AG20443 (cell line): ENCODE measurements at regions not wholly inside any gene's neighbourhood (a gene's known extent, or its start where the extent isn't known, plus 50 kb on each side); places are given as distances from the start of the nearest gene placed in this dataset.
A peak's percentile ranks its signal among the peaks of the same experiment; 100 is the strongest.
"Not testable (repeated sequence)": the region's sequence is repeated elsewhere in the genome, so short reads cannot be mapped to it uniquely, and the experiment has no call there.

Experiments
- DNase-seq: peaks from one replicate; pipeline ENCODE4 v3.0.0; 2012; ENCODE audit warnings: low spot score, mixed read lengths

DNA sequence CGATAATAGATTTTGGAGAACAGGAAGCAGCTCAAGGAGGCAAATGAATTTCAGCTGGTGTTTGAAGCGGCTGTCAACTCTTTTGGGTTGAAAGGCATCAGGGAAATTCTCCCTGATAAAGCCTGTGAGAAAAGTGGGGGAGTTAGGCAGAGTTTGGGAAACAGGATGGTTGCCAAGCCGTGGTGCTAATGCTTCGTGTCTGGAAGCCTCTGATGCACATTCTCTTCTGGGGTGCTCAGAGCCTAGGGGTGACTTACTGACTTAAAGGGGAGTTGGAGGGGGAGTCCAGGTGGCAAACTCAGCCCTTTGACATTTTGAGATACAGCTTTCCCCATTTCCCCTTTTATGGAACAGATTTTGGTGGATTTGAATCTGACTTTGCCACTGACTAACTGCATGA lies 202.5 kb upstream of the CLINT1 start:
- no peak for DNase-seq

DNA sequence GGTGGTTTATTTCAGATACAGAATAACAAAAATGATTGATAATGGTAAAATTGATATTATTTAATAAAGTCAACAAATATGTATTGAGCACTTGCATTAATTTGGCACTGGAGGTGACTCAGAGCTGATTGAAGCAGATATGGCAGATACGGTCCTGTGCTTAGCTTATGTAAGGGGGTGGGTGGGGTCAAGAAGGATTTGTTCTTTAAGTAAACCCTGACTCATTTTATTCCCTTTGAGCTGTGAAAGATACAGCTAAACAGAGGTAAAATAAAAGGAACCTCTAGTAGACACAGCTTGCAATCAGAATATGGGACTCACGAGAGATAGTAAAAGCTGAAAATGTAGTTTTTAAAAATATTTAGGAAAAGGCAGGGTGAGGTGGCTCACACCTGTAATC lies 201.3 kb upstream of the CLINT1 start:
- no peak for DNase-seq

DNA sequence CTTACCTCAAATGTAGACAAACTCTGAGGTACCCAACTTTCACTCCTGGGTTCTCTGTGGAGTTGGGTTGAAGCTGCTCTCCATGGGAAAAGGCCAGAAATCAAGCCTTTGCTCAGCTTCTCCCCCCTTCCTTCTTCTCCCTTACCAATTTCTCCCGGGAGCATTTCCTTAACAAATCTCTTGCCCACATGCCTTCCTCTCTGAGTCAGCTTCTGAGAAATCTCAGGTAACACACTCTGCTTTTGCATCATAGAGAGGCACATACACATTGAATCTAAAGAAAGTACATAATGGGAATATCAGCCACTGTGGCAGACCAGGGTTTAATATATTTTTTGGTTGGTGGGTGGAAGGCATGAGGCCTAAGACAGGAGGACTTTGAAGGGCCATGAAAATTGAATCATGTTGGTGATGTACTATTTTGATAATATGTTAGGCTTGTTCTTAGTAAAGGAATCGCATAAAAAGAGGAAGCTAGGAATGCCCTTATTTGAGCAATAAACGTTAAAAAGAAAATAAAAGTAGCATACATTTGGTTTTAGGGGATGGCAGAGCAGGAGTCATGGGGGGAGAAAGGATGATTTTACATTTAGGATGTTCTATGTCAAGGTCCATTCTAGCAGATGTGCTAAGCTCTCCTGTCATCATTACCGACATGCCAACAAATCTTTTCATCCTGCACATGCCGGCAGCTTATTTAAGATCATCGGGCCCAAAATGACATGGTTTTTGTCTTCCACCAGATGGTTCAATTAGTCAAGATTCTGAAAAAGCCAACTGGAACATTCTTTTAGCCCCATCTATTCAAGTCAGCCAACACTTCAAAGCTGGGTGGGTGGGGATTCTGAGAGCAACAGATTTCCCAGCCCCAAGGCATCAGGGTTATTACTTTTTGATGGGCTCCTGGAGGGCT lies 199.5 kb upstream of the CLINT1 start:
- DNase-seq: no peak

DNA sequence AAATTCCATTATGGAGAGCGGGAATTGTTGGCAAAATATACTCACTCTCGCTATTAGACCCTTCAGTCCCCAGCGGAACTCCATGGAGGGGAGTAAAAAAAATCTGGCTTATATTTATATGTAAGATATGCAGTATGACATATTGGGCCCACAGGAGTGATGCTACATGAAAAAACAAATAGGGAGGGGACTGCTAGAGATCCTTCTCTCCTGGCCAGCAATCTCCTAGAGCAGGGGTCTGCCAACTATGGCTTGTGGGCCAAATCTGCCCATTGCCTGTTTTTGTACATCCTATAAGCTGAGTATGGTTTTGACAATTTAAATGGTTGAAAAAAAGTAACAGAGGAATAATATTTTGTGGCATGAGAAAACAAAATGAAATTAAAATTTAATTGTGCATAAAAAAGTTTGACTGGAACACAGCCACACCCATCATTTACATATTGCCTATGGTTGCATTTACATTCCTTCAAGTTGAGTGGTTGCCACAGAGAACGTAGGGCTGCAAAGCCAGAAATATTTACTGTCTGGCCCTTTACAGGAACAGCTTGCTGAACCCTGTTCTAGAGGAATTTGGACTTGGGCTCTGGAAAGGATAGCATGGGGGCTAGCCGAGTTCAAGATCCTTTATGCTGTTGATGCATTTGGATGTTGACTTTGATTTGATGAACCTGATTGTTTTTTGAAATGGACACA lies 197.3 kb upstream of the CLINT1 start:
- no peak for DNase-seq

DNA sequence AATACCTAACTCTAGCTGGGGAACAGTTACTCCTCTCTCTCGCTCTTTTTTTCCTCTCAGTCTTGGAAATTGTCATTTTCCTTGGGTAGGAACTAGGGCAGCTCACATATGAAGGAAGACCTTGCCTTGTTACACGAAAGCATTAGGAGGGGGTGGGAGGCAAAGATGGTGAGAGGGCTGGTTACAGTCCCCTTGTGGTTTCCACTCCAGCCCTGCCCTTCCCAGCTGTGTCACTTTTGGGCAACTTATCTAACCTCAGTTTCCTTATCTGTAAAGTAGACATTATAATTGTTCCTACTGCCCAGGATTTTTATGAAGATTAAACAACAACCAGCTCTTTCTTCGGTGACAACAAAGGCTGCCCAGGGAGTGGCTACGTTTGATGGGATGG lies 196.2 kb upstream of the CLINT1 start:
- DNase-seq: no peak

DNA sequence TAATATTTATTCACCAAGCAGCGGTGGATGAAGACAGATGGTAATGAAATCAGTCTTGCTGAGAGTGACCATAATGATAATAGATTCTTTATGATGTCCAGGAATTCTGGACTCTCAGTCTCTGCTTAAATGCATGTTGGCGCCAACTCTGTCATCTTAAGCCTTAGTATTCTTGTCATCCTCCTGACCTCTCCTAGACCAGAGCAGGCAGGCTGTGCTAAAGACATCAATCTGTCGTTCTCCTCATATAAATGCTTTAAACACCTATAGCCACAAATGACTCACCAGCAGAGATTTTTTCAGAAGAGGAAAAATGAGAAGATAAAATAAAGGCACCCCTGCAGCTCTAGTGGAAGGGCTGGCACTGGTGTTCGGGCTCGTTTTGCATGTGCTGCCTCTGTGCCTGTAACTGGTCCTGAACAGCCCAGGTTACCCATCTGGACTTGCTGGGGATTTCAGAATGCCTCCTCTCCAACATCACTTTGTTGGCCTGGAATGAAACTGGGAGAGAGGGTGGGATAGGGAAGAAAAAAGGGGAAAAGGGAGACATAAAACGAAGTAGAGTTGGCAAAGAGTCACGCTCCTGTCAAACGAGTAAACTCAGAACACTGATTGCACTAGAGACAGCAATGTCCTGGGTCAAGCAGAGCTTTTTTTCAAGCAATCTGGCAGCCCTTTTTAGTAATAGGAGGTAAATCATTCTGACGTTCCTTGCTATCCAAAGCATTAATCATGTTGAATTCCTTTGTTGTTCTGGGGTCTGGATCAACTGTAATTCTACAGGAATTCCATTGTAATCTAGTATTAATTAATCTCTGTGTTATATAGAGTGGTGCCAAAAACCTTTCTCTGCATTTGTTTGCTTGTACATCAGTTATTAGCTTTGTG lies 195.5 kb upstream of the CLINT1 start:
- DNase-seq: no peak

DNA sequence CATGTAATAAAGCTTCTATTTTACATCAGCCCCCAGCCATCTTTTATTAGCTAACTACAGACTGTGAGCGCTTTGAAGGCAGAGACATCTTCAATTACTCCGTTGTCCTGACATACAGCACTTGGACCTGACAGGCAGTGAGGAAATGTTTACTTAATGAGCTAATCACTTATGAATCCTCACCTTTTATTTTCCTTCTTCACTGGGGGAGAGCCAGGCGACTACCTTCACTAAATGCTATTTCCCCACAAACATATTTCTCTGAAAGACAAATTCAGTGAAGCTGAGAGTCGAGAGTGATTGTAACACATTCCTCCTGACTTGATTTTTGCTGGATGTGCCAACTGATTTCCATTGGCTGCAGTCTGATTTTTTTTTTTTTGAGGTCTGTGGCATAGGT lies 192.1 kb upstream of the CLINT1 start:
- no peak for DNase-seq

DNA sequence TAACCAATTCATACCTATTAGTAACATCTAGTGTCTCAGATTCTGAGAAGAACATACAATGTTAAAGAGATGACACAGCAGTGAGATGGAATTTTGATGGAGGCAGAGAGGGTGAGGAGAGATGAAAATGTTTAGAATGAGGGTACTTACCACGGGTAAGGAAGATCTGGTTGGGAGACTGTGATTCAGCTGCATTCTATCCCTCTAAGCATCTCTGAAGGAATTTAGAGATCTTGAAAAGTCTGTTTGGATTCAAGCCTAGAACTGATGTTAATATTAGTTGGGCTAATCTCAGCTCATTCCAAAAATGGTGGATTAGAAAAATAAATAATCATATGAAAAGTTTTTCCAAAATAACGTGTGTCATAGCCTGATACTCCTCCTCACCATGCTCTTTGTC lies 191.5 kb upstream of the CLINT1 start:
- DNase-seq: peak; percentile 21

DNA sequence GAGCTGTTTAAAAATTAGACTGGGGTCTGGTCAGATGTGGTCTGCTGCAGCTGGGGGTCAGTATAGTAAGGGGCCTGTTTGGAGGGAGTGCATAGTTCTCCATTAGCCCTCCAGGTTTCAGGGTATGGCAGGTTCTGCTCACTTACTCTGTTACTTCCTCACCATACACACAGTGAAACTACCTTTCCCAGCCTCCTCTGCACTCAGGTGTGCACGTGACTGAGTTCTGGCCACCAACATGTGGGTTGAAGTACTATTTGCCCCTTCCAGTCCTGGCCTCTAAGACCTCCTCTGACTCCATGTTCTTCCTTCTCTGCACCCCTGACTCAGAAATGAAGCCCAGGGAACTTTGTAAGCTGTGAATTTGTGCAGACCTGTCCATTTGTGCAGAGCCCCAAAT lies 190.5 kb upstream of the CLINT1 start:
- no peak for DNase-seq

DNA sequence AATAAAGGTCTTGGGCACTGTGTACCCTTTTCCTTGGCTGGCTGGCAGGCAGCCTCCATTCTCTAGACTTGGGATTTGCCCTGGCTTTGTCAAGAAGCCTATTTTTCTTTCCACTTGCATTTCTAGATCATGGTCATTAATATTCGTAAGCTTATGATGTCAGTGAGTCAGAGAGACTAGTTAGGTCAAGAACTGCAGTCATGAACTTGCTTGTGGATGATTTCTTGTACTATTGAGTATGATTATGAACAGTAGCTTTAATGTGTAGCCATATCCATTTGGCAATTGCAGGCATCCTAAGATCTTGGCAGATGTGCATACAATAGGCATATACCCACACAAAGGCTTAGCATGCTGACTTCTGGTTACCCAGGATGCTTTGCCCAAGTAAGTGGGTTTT lies 186.8 kb upstream of the CLINT1 start:
- no peak for DNase-seq

DNA sequence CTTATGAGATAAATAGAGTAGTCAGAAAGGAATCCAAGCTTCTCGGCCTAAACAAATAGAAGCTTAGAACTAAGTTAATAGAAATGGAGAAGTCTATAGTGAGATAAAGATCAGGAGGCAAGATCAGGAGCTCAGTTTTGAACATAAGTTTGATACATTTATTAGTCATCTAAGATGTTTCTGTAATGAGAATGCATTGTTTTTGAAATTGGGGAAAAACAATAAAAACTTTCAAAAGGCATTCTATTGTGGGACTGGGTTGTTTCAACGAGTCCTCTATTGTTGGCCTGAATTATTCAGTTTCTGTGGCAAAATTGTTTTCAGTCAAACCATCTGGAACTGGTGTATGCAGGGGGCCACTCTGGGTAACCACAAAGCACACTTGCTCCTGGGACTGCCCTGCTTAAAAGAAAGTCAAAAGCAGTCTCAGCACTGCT lies 181.0 kb upstream of the CLINT1 start:
- DNase-seq: peak; percentile 24

DNA sequence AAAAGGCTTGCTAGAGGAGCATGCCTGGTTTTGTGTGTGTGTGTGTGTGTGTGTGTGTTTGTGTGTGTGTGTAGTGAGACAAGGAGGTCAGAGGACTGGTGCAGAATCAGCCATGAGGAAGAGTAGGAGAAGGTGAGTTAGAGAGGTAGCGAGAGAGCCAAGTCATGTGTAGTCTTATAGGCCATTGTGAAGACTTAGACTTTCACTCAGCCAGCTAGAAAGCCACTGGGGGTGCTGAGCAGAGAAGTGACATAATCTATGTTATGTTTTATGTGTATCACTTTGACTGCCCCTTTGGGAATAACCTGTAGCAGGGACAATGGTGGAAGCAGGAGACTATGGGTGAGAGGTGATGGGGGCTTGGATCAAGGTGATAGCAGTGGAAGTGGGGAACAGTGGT lies 180.5 kb upstream of the CLINT1 start:
- DNase-seq: no peak

DNA sequence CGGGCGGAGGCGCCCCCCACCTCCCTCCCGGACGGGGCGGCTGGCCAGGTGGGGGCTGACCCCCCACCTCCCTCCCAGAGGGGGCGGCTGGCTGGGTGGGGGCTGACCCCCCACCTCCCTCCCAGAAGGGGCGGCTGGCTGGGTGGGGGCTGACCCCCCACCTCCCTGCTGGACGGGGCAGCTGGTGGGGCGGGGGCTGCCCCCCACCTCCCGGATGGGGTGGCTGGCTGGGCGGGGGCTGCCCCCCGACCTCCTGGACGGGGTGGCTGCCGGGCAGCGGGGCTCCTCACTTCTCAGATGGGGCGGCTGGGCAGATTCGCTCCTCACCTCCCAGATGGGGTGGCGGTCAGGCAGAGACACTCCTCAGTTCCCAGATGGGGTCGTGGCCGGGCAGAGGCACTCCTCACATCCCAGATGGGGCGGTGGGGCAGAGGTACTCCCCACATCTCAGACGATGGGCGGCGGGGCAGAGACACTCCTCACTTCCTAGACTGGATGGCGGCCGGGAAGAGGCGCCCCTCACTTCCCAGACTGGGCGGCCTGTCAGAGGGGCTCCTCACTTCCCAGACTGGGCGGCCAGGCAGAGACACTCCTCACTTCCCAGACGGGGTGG lies 178.1 kb upstream of the CLINT1 start:
- DNase-seq: not testable (repeated sequence)

DNA sequence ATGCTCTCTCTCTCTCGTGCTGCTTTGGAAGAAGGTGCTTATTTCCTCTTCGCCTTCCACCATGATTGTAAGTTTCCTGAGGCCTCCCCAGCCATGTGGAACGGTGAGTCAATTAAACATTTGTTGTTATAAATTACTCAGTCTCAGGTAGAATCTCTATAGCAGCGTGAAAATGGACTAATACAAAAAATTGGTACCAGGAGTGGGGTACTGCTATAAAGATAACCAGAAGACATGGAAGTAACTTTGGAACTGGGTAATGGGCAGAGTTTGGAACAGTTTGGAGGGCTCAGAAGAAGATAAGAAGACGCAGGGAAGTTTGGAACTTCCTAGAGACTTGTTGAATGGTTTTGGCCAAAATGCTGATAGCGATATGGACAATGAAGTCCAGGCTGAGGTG lies 175.6 kb upstream of the CLINT1 start:
- DNase-seq: not testable (repeated sequence)

DNA sequence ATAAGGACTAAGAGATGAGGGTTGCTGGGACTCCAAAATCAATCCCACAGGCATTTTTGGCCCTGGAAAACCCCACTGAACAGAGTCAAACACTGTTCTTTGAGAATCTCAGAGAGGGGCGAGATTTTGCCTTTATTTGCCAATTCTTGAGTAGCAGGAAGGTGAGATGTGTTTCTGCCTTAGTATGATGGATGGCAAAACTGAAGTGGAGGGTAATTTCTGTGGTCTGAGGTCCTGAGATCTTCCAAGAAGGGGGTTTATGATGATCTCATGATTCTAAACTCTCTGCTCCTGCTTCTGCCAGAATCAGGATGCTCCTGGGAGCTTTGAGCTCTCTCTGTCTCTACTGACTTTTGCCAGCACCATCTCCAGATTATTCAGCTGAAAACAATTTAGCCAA lies 174.8 kb upstream of the CLINT1 start:
- DNase-seq: no peak

DNA sequence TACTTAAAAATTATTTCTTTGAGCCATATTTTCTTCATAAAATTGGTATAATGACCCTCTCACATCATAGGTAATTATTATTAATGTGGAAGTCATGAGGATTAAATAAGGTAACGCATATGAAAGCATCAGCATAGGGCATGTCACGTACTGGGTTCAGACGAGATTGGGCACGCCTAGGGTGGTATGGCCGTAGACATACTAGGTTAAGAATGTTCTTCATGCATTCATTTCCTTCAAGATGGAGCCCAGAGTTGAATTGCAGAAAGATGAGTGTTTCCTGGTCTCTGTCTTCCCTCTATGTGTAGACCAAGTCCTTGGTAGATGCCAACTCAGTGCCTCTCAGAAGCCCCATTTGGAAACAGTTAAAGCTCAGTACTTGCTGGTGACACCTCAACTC lies 174.1 kb upstream of the CLINT1 start:
- no peak for DNase-seq

DNA sequence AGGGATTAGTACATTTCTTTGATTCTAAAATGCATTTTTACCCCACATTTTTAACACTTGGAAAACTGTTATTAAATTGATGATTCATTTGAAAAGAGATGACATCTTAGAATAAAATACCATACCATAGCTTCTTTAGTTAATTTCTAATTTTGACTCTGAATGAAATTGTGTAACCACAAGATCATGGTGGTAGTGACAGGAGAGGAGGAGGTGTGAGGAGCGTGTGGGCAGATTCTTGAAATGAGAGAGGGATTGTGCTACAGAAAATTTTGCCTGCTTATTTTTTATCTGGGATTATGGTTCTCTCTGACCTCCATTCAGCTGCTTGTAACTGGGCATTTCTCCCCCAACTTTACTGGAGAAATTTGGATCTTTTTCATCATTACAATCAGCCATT lies 173.3 kb upstream of the CLINT1 start:
- no peak for DNase-seq

DNA sequence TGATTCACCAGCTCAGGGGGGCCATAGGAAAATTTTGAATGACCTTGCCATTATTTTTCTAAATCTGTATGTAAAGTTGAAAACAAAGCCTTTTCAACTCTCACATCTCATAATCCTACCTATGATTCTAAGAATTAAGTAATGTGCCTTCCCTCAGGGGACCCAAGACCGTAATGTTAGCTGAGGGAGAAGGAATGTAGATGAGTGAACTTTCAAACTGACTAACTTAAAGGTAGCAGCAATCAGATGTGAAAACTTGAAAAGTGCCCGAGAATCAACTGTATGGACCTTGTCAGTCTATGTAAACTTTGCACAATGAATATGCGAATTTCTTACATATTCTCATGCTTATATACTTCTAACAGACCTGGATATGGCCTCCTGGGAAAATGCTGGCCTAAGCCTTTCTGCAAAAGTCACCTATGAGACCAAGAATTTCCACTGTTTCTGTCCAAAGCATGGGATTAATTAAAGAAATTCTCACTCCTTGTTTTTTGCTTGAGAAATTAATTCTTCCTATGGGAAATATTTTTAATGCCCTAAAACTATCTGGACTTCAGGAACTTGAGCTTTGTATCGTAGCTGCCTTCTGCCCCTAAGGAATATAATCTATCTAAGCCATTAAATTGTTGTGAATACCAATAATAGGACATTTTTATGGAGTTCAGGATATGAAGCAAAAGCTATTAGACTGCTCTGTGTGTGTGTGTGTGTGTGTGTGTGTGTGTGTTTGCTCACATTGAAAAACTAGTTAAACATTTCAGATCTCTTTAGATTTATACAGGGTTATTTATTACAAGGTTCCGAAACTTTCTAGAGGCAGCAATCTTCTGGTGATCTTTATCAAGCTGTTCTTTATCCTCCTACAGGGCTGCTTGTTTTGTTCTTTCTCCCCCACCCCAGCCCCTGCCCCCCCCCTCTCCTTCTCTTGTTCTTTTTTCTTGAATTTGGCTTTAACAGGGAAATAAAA lies 169.1 kb upstream of the CLINT1 start:
- no peak for DNase-seq

DNA sequence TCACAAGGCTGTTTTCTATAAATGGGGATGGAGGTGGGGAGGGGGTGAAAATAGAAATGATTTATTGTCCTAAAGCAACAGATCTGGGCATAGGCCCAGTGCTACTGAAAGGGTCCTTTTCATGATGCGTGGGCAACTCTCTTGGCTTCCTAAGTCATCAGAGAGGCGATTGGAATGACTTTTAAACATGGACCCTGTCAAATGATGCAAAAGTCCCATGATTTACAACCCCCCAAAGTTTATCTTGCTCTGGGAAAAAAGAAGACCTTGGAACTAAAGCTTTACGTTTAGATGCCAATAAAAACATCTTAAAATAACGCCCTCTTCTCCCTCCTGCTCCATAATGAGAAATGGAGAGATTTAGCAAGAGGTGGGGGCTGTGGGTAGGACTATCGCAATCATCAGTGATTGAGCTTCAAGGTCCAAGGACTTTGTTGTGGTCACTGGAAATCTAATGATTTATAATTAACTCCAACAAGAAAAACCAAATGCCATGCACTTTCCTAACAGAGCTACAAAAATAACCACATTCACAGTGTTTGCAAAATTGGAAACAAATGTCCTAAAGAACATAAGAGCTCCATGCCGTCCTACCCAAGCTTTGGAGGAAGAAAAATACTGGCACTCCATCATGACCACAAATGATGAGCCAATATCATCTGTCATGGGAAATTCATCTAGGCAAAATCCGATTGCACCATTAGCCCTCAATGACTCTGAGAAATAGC lies 167.5 kb upstream of the CLINT1 start:
- DNase-seq: peak; percentile 69

DNA sequence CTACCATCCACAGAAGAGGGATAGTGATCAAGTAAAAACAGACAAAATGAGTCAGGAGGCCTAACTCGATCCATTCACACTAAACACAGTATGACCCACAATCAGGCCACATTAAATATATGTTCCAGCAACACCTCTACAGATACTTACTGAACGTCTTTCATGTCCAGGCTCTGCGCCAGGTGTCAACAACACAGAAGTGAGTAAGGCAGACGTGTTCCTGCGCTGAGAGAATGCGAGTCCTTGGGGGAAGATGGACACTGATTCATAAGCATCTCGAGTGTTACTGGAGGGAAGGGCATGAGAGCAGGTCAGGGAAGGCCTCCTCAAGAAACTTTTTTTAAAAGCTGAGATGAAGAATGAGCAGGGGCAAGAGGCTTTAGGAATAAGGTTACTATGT lies 164.3 kb upstream of the CLINT1 start:
- no peak for DNase-seq
